Endothelial cell (in vitro differentiated cells): ENCODE measurements at regions not wholly inside any gene's neighbourhood (a gene's known extent, or its start where the extent isn't known, plus 50 kb on each side); places are given as distances from the start of the nearest gene placed in this dataset.

Experiments
- DNase-seq: peaks from one replicate; pipeline ENCODE4 v3.0.0; 2021; ENCODE audit warnings: low spot score
- H3K27ac Mint-ChIP-seq: one replicate; pipeline ENCODE4 v1.8.0; 2021; ENCODE audit warnings: mixed read lengths, inconsistent platforms; ENCODE audit not compliant: unreplicated experiment
- H3K27me3 Mint-ChIP-seq: one replicate; pipeline ENCODE4 v1.8.0; 2021; ENCODE audit warnings: mild to moderate bottlenecking, moderate library complexity, mixed read lengths, inconsistent platforms; ENCODE audit not compliant: unreplicated experiment
- H3K36me3 Mint-ChIP-seq: one replicate; pipeline ENCODE4 v1.8.0; 2021; ENCODE audit warnings: mild to moderate bottlenecking, low read depth, mixed read lengths, inconsistent platforms; ENCODE audit not compliant: unreplicated experiment
- H3K4me1 Mint-ChIP-seq: one replicate; pipeline ENCODE4 v1.8.0; 2021; ENCODE audit warnings: mild to moderate bottlenecking, mixed read lengths, inconsistent platforms; ENCODE audit not compliant: unreplicated experiment
- H3K4me3 Mint-ChIP-seq: one replicate; pipeline ENCODE4 v1.8.0; 2021; ENCODE audit warnings: mild to moderate bottlenecking, mixed read lengths, inconsistent platforms; ENCODE audit not compliant: unreplicated experiment
- H3K9me3 Mint-ChIP-seq: one replicate; pipeline ENCODE4 v1.8.0; 2021; ENCODE audit warnings: mixed read lengths, inconsistent platforms; ENCODE audit not compliant: unreplicated experiment
- TF ChIP-seq, protein P1 (sequence below): fragments of 200-600 bp; sonication (generic); IDR thresholded peaks from one replicate; pipeline ENCODE4 v1.5.0; 2021; ENCODE audit warnings: antibody characterized with exemption; ENCODE audit not compliant: unreplicated experiment

DNA sequence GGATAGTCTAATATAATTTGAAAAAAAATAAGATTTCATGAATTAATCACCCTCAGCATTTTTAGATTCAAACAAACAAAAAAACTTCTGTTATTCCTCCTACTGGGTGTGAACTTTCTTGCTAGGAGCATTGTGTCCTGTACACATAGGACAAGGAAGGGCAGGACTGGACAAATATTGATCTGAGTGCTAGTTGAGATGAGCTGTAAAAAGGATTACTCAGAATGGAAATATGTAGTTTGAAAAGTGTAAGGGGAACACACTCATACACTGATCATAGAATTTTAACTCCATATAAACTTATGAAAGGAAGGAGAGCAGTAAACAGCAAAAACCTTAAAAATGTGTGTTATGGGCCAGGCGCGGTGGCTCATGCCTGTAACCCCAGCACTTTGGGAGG, 156.5 kb upstream of the ZNF648 start:
- H3K27me3 Mint-ChIP-seq, result peaks cover 4% of the 10 kb centered on the region
- no peak for DNase-seq
- no peaks in the 10 kb centered on the region for H3K36me3 Mint-ChIP-seq
- no peak overlapping the region for H3K4me3 Mint-ChIP-seq
- H3K27ac Mint-ChIP-seq, result no peak overlapping the region
- TF ChIP-seq, protein P1, sequence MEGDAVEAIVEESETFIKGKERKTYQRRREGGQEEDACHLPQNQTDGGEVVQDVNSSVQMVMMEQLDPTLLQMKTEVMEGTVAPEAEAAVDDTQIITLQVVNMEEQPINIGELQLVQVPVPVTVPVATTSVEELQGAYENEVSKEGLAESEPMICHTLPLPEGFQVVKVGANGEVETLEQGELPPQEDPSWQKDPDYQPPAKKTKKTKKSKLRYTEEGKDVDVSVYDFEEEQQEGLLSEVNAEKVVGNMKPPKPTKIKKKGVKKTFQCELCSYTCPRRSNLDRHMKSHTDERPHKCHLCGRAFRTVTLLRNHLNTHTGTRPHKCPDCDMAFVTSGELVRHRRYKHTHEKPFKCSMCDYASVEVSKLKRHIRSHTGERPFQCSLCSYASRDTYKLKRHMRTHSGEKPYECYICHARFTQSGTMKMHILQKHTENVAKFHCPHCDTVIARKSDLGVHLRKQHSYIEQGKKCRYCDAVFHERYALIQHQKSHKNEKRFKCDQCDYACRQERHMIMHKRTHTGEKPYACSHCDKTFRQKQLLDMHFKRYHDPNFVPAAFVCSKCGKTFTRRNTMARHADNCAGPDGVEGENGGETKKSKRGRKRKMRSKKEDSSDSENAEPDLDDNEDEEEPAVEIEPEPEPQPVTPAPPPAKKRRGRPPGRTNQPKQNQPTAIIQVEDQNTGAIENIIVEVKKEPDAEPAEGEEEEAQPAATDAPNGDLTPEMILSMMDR, result no peak
- H3K4me1 Mint-ChIP-seq, result peaks cover 7% of the 10 kb centered on the region
- H3K9me3 Mint-ChIP-seq, result no peaks in the 10 kb centered on the region

DNA sequence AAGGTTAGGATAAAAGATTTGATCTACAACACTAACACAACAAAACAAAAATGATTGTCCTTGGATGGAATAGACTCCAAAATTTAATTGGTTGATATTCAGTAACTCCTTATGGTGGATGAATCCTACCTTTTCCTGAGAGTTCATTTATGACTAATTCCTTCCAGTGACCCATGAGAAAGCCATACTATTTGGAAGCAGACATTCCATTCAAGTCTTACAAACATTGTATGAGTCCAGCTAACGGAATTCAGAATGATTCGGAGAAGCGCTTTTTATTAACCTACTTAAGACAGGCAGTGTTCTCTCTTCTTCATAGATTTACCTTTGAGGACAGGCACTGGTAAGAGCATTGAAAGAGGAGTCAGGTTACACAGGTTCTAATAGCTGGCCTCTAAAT, 155.6 kb upstream of the ZNF648 start:
- DNase-seq, result no peak
- no peaks in the 10 kb centered on the region for H3K9me3 Mint-ChIP-seq
- TF ChIP-seq, protein P1, result no peak
- H3K4me3 Mint-ChIP-seq, result no peak overlapping the region
- no peaks in the 10 kb centered on the region for H3K36me3 Mint-ChIP-seq
- peaks cover 7% of the 10 kb centered on the region for H3K4me1 Mint-ChIP-seq
- H3K27ac Mint-ChIP-seq, result no peak overlapping the region
- H3K27me3 Mint-ChIP-seq, result peaks cover 4% of the 10 kb centered on the region

DNA sequence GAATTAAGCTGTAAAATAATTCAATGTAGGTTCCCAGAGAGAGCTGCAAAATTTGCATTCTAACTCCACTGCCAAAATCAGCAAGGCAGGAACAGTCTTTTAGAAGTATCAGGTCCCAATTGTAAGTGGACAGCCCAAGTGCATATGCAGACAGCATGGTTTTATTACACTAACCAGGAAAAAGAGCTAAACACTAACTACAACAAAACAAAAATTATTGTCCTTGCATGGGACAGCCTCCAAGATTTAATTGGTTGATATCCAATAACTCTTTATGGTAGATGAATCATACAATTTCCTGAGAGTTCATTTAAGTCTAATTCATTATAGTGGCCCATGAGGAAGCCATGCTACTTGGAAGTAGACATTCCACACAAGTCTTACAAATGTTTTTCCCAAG, 154.3 kb upstream of the ZNF648 start:
- H3K9me3 Mint-ChIP-seq, result no peaks in the 10 kb centered on the region
- peaks cover 4% of the 10 kb centered on the region for H3K27me3 Mint-ChIP-seq
- H3K36me3 Mint-ChIP-seq, result no peaks in the 10 kb centered on the region
- DNase-seq, result no peak
- TF ChIP-seq, protein P1, result no peak
- no peak overlapping the region for H3K4me3 Mint-ChIP-seq
- no peak overlapping the region for H3K27ac Mint-ChIP-seq
- H3K4me1 Mint-ChIP-seq, result peaks cover 7% of the 10 kb centered on the region

DNA sequence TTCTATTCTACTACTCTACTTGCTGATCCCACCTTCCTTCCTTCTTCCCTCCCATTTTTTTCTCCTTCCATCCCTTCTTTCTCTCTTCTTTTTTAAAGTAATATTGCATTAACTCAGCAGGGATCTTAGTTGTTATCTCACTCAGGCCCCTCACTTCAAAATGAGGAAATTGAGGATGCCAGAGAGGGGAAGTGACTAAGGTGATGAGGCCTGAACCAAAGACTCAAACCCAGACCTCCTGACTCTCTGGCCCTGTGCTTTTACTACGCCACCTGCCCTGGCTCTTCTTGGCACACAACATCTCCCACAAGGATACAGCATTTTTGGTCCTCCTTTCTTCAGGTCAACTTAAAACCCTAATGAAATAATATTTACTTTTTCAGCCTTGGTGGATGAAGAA, 151.7 kb upstream of the ZNF648 start:
- TF ChIP-seq, protein P1, result no peak
- no peaks in the 10 kb centered on the region for H3K9me3 Mint-ChIP-seq
- peaks cover 13% of the 10 kb centered on the region for H3K4me1 Mint-ChIP-seq
- H3K4me3 Mint-ChIP-seq, result no peak overlapping the region
- H3K27ac Mint-ChIP-seq, result no peak overlapping the region
- peaks cover 2% of the 10 kb centered on the region for H3K27me3 Mint-ChIP-seq
- no peaks in the 10 kb centered on the region for H3K36me3 Mint-ChIP-seq
- DNase-seq, result no peak

DNA sequence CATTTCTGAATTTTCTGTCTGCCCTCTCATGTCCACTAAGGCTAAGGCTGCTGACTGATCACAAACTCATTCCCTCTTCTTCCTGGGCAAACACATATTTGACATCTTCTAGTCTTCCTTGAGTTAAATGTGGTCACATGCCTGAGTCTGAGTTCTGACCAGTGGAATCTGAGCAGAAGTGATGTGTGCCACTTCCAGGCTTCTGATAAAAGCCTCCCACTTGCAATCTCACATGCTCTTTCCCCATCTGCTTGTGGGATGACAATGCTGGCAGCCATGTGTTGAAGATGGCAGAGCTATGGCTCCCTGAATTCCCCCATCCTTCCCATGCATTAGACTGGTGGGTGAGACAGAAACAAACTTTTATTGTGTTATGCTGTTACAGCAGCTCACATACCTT, 149.9 kb upstream of the ZNF648 start:
- peaks cover 2% of the 10 kb centered on the region for H3K27me3 Mint-ChIP-seq
- no peaks in the 10 kb centered on the region for H3K36me3 Mint-ChIP-seq
- H3K4me3 Mint-ChIP-seq, result no peak overlapping the region
- no peak for DNase-seq
- no peak overlapping the region for H3K27ac Mint-ChIP-seq
- peaks cover 23% of the 10 kb centered on the region for H3K4me1 Mint-ChIP-seq
- H3K9me3 Mint-ChIP-seq, result no peaks in the 10 kb centered on the region
- TF ChIP-seq, protein P1, result no peak
